Tibial artery (tissue), 4 donors: ENCODE measurements at regions not wholly inside any gene's neighbourhood (a gene's known extent, or its start where the extent isn't known, plus 50 kb on each side); places are given as distances from the start of the nearest gene placed in this dataset.

ENCODE experiments used
- DNase-seq, 2 donors: peaks; one replicate each; pipeline ENCODE4 v3.0.0-alpha.2; 2019
- H3K27ac ChIP-seq, 2 donors: fragments of 200-600 bp; sonication (generic) in 1 of 2; 1 replicate in 1 of 2; 2 replicates in 1 of 2; pipeline ENCODE4 v1.5.1; 2018 to 2019; ENCODE audit warnings: mild to moderate bottlenecking in 1 of 2
- H3K27me3 ChIP-seq, 2 donors: fragments of 200-600 bp; sonication (generic) in 1 of 2; one replicate each; pipeline versions ENCODE4 v1.5.1 to v1.6.0; 2016 to 2019
- H3K36me3 ChIP-seq, 3 donors: fragments of 200-600 bp; sonication (generic) in 2 of 3; one replicate each; pipeline ENCODE4 v1.5.1; 2016 to 2019; ENCODE audit warnings: mild to moderate bottlenecking in 2 of 3
- H3K4me1 ChIP-seq, 4 donors: fragments of 200-600 bp; sonication (generic) in 2 of 4; 1 replicate in 3 of 4; 2 replicates in 1 of 4; pipeline ENCODE4 v1.5.1; 2016 to 2019
- H3K4me3 ChIP-seq, 2 donors: fragments of 200-600 bp; sonication (generic) in 1 of 2; 1 replicate in 1 of 2; 2 replicates in 1 of 2; pipeline ENCODE4 v1.5.1; 2018 to 2019; ENCODE audit warnings: mild to moderate bottlenecking in 2 of 2
- H3K9me3 ChIP-seq, 3 donors: fragments of 200-600 bp; sonication (generic) in 1 of 3; one replicate each; pipeline ENCODE4 v1.5.1; 2016 to 2019
- CTCF ChIP-seq, 2 experiments: fragments of 200-600 bp in 1 of 2; fragments of 450-650 bp in 1 of 2; IDR thresholded peaks; one replicate each; pipeline ENCODE4 v1.5.1; 2017 to 2019; ENCODE audit warnings: antibody characterized with exemption in 2 of 2, mild to moderate bottlenecking in 1 of 2, moderate library complexity in 1 of 2
- intact Hi-C: fragments of 100-400 bp; cut with DNase I; formaldehyde crosslinking; loops from one replicate; pipeline ENCODE4 v1.15.0; 2023; ENCODE audit warnings: low total_unique reads

GRCh38 chr17:31696184-31696602, 162.9 kb downstream of the COPRS start:
- no peak for TF ChIP-seq CTCF (IDR thresholded peaks at IDR 0.05)

GRCh38 chr17:31695456-31696090, 163.5 kb downstream of the COPRS start:
- TF ChIP-seq CTCF (IDR thresholded peaks at IDR 0.05) = no peak
- intact Hi-C loops = loop anchor here (10.0 kb wide), 1 partner anchor 139 kb away; no protein-coding TSS in a partner anchor
- H3K9me3 ChIP-seq = no peaks in the 10 kb centered on the region
- no peak for DNase-seq
- H3K27ac ChIP-seq = peak overlapping the region; percentile 71 to 75
- H3K4me3 ChIP-seq = no peak overlapping the region
- no peaks in the 10 kb centered on the region for H3K27me3 ChIP-seq
- H3K36me3 ChIP-seq = no peaks in the 10 kb centered on the region
- peaks cover 8 to 89% (median 61%) of the 10 kb centered on the region in 4 donors for H3K4me1 ChIP-seq

More at GRCh38 chr17:31696184-31696602, 162.9 kb downstream of the COPRS start:
- Histone ChIP-seq H3K4me1 (peaks cover 8 to 93% (median 60%) of the 10 kb centered on the region in 4 donors), H3K27me3 (no peaks in the 10 kb centered on the region), H3K4me3 (peak overlapping the region in 1 of 2 donors; percentile 6), H3K9me3 (no peaks in the 10 kb centered on the region), H3K27ac (peak overlapping the region; percentile 71 to 75), H3K36me3 (no peaks in the 10 kb centered on the region)
- DNase-seq = peak; percentile 87 to 95
- intact Hi-C loops = loop anchor here (10.0 kb wide), 1 partner anchor 139 kb away; no protein-coding TSS in a partner anchor

GRCh38 chr17:31693433-31694220, 165.4 kb downstream of the COPRS start:
- TF ChIP-seq CTCF (IDR thresholded peaks at IDR 0.05) = no peak
- H3K4me3 ChIP-seq = no peak overlapping the region
- intact Hi-C loops = loop anchor here (5.0 to 10.0 kb wide), 2 partner anchors 39 to 141 kb away; no protein-coding TSS in a partner anchor
- DNase-seq = no peak
- H3K9me3 ChIP-seq = no peaks in the 10 kb centered on the region
- peaks cover 8 to 74% (median 61%) of the 10 kb centered on the region in 4 donors for H3K4me1 ChIP-seq
- H3K36me3 ChIP-seq = no peaks in the 10 kb centered on the region
- peak overlapping the region; percentile 71 to 75 for H3K27ac ChIP-seq
- H3K27me3 ChIP-seq = no peaks in the 10 kb centered on the region

- H3K27me3 ChIP-seq = no peaks in the 10 kb centered on the region
- DNase-seq = no peak
- H3K4me3 ChIP-seq = no peak overlapping the region
- H3K27ac ChIP-seq = peak overlapping the region; percentile 71 to 75
- H3K4me1 ChIP-seq = peaks cover 8 to 64% (median 59%) of the 10 kb centered on the region in 4 donors
- intact Hi-C loops = loop anchor here (5.0 to 10.0 kb wide), 2 partner anchors 40 to 142 kb away; no protein-coding TSS in a partner anchor
- H3K9me3 ChIP-seq = no peaks in the 10 kb centered on the region
- no peaks in the 10 kb centered on the region for H3K36me3 ChIP-seq
- TF ChIP-seq CTCF (IDR thresholded peaks at IDR 0.05) = no peak
Observed at GRCh38 chr17:31692632-31693031, 166.4 kb downstream of the COPRS start.

GRCh38 chr17:31692027-31692426, 167.0 kb downstream of the COPRS start:
- peaks cover 8 to 58% (median 54%) of the 10 kb centered on the region in 4 donors for H3K4me1 ChIP-seq
- intact Hi-C loops = loop anchor here (5.0 to 10.0 kb wide), 2 partner anchors 40 to 143 kb away; no protein-coding TSS in a partner anchor
- no peak overlapping the region for H3K4me3 ChIP-seq
- H3K36me3 ChIP-seq = no peaks in the 10 kb centered on the region
- H3K27ac ChIP-seq = peak overlapping the region; percentile 71 to 75
- no peaks in the 10 kb centered on the region for H3K27me3 ChIP-seq
- no peak for TF ChIP-seq CTCF (IDR thresholded peaks at IDR 0.05)
- no peak for DNase-seq
- no peaks in the 10 kb centered on the region for H3K9me3 ChIP-seq
